GM12873 (cell line): ENCODE measurements at regions not wholly inside any gene's neighbourhood (a gene's known extent, or its start where the extent isn't known, plus 50 kb on each side); places are given as distances from the start of the nearest gene placed in this dataset.

ENCODE experiments used
- TF ChIP-seq, protein P1 (sequence below): IDR thresholded peaks from 2 replicates; pipeline ENCODE4 v1.5.1; 2012; ENCODE audit warnings: low read depth, mild to moderate bottlenecking, moderate library complexity, low read length, control low read depth; ENCODE audit not compliant: insufficient read depth; ENCODE audit errors: missing control alignments

DNA sequence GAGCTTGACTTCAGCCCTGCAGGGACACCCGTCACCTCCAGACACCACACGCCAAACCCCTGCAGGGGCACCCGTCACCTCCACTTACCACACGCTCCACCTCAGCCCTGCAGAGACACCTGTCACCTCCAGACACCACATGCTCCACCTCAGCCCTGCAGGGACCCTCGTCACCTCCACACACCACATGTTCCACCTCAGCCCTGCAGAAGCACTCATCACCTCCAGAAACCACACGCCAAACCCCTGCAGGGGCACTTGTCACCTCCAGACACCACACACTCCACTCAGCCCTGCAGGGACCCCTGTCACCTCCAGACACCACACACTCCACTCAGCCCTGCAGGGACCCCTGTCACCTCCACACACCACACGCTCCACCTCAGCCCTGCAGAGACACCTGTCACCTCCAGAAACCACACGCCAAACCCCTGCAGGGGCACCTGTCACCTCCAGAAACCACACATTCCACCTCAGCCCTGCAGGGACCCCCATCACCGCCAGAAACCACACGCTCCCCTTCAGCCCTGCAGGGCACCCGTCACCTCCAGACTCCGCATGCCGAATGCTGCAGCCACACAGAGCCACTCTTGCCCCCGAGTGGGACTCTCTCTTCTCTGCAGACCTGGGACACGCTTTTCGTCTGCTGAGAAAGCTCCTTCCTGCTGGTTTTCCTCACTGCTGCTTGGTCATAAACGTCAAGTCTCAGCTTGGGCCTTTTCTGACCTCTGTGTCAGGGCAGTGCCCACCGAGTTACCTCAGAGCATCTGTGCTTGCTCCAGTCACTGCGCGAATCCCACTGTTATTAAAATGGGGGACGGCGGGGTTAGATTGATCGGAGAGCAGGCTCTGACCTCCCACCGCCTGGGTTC, 77.5 kb upstream of the SALL3 start:
- TF ChIP-seq, protein P1, sequence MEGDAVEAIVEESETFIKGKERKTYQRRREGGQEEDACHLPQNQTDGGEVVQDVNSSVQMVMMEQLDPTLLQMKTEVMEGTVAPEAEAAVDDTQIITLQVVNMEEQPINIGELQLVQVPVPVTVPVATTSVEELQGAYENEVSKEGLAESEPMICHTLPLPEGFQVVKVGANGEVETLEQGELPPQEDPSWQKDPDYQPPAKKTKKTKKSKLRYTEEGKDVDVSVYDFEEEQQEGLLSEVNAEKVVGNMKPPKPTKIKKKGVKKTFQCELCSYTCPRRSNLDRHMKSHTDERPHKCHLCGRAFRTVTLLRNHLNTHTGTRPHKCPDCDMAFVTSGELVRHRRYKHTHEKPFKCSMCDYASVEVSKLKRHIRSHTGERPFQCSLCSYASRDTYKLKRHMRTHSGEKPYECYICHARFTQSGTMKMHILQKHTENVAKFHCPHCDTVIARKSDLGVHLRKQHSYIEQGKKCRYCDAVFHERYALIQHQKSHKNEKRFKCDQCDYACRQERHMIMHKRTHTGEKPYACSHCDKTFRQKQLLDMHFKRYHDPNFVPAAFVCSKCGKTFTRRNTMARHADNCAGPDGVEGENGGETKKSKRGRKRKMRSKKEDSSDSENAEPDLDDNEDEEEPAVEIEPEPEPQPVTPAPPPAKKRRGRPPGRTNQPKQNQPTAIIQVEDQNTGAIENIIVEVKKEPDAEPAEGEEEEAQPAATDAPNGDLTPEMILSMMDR: no peak

GRCh38 chr18:78902795-78903435, 76.7 kb upstream of the SALL3 start:
- TF ChIP-seq, protein P1: no peak

DNA sequence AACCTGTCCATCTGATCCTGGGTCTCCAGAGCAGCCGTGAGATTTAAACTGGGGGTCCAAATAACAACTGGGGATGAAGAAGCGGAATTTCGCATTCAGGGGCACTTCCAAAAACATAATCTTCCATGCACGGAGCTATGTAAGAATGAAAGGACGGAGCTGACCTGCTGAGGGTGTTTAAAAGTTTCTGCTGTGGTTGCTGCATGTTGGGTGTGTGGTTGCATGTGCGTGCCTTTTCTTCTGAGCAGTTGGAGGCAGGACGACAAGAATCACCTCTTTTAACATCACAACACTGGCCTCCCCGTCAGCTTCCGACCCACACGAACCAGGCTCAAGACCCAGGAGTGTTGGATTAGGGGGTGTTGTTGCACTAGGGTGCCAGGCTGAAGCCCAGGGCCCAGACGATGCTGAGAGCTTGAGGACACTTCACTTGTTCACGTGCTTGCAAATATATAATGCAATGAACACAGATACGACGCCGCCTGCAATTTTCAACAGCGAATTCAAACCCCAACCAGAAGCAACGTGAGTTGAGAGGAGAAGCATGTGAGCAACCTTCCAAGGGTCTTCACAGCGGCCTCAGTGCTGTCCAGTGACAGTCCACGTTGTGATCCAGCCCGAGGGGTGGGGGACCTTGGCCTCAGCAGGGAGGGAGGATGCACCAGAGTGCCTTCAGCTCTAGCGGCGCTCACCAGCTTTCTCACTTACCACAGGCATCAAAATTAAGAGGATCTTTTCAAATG, 76.0 kb upstream of the SALL3 start:
- TF ChIP-seq, protein P1: no peak

DNA sequence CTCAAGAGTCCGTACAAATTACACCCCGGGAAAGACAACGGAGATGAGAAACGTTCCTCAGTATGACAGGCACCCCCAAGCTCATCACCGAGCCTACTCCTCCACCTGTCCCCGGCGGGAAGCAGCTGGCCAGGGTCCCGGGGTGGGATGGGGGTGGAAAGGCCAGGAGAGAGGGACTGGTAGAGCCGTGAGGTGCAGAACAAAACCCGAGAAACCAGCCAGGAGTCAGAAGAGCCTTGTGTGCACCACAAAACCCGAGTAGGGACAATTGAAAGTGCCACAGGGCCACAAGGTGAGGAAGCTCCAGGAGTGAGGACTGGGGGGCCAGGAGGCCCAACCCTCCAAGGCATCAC, 75.5 kb upstream of the SALL3 start:
- TF ChIP-seq, protein P1: no peak

DNA sequence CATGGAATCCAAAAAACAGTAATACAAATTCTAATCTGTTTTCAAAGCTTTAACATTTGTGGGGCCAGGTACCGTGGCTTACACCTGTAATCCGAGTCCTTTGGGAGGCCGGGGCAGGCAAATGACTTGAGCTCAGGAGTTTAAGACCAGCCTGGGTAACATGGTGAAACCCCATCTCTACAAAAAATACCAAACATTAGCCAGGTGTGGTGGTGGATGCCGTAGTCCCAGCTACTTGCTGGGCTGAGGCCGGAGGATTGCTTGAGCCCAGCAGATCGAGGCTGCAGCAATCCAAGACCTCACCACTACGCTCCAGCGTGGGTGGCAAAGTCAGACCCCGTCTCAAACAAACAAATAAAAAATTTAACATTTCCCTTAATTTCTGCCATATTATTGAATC, 74.3 kb upstream of the SALL3 start:
- TF ChIP-seq, protein P1: no peak

DNA sequence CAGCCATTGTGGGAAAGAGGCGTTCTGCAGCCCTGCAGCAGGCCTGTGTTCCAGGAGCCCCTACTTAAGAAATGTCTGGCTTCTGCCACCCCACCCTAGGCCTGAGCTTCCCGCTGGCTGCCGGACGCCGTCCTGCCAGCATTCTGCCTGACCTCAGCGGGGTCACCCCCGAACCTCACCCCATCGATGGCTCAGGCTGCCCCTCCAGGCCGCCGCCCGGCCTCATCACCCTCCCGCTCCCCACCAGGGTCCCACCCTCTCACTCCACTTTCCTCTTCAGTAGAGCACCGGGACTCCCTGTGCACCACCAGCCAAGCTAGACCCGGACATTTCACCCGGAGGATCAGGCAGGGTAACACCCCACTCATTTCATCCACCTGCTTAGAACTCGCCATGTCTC, 73.6 kb upstream of the SALL3 start:
- TF ChIP-seq, protein P1: no peak
